H9 (cell line): ENCODE measurements at regions not wholly inside any gene's neighbourhood (a gene's known extent, or its start where the extent isn't known, plus 50 kb on each side); places are given as distances from the start of the nearest gene placed in this dataset.

Source experiments
- DNase-seq: peaks from one replicate; pipeline ENCODE4 v3.0.0-alpha.2; 2017
- H2AFZ ChIP-seq: one replicate; pipeline ENCODE4 v1.6.1; 2013; ENCODE audit warnings: mild to moderate bottlenecking, low read length, control low read depth, moderate library complexity
- H2AK5ac ChIP-seq: 2 replicates; pipeline ENCODE4 v1.6.1; 2013; ENCODE audit warnings: low read length, control low read depth, mixed read lengths; ENCODE audit not compliant: insufficient read length
- H2BK120ac ChIP-seq: one replicate; pipeline ENCODE4 v1.6.1; 2013; ENCODE audit warnings: low read depth, mild to moderate bottlenecking, low read length, control low read depth, inconsistent platforms; ENCODE audit not compliant: poor library complexity, severe bottlenecking
- H2BK12ac ChIP-seq: 2 replicates; pipeline ENCODE4 v1.6.1; 2013; ENCODE audit warnings: low read length, control low read depth, mixed read lengths, low read depth; ENCODE audit not compliant: insufficient read length
- H2BK15ac ChIP-seq: 2 replicates; pipeline ENCODE4 v1.6.1; 2013; ENCODE audit warnings: low read depth, low read length, control low read depth
- H2BK20ac ChIP-seq: one replicate; pipeline ENCODE4 v1.6.1; 2013; ENCODE audit warnings: low read depth, mild to moderate bottlenecking, low read length, control low read depth, inconsistent platforms; ENCODE audit not compliant: poor library complexity, severe bottlenecking
- H2BK5ac ChIP-seq: 2 replicates; pipeline ENCODE4 v1.6.1; 2013; ENCODE audit warnings: low read length, control low read depth, mixed read lengths; ENCODE audit not compliant: insufficient read length
- H3K14ac ChIP-seq: 2 replicates; pipeline ENCODE4 v1.6.1; 2013; ENCODE audit warnings: low read length, control low read depth; ENCODE audit not compliant: insufficient read depth
- H3K18ac ChIP-seq: 2 replicates; pipeline ENCODE4 v1.6.1; 2013; ENCODE audit warnings: low read depth, mild to moderate bottlenecking, mixed read lengths, low read length, control low read depth; ENCODE audit not compliant: insufficient read length
- H3K23ac ChIP-seq: 2 replicates; pipeline ENCODE4 v1.6.1; 2013; ENCODE audit warnings: low read length, control low read depth, mixed read lengths, low read depth; ENCODE audit not compliant: insufficient read length
- H3K23me2 ChIP-seq: 2 replicates; pipeline ENCODE4 v1.6.1; 2013; ENCODE audit warnings: low read depth, mild to moderate bottlenecking, mixed read lengths, low read length, control low read depth; ENCODE audit not compliant: insufficient read length, poor library complexity, severe bottlenecking
- H3K27ac ChIP-seq: 2 replicates; pipeline ENCODE4 v1.5.1; 2013; ENCODE audit warnings: low read length, control low read depth, mixed read lengths, low read depth; ENCODE audit not compliant: insufficient read length
- H3K27me3 ChIP-seq: 2 replicates; pipeline ENCODE4 v1.6.1; 2013; ENCODE audit warnings: low read length, control low read depth, inconsistent platforms; ENCODE audit not compliant: insufficient read depth
- H3K4ac ChIP-seq: 2 replicates; pipeline ENCODE4 v1.6.1; 2013; ENCODE audit warnings: low read depth, mild to moderate bottlenecking, control low read depth, inconsistent platforms, low read length, moderate library complexity
- H3K4me1 ChIP-seq: 2 replicates; pipeline ENCODE4 v1.6.1; 2013; ENCODE audit warnings: low read length, control low read depth, inconsistent platforms; ENCODE audit not compliant: insufficient read depth
- H3K4me2 ChIP-seq: 2 replicates; pipeline ENCODE4 v1.6.1; 2013; ENCODE audit warnings: low read length, control low read depth, mixed read lengths; ENCODE audit not compliant: insufficient read length, insufficient read depth
- H3K56ac ChIP-seq: 2 replicates; pipeline ENCODE4 v1.6.1; 2013; ENCODE audit warnings: low read depth, mild to moderate bottlenecking, mixed read lengths, low read length, control low read depth; ENCODE audit not compliant: insufficient read length
- H3K79me1 ChIP-seq: 2 replicates; pipeline ENCODE4 v1.6.1; 2013; ENCODE audit warnings: low read depth, mild to moderate bottlenecking, moderate library complexity, low read length, control low read depth, inconsistent platforms; ENCODE audit not compliant: insufficient read depth, poor library complexity, severe bottlenecking
- H3K79me2 ChIP-seq: 2 replicates; pipeline ENCODE4 v1.6.1; 2013; ENCODE audit warnings: low read length, control low read depth, inconsistent platforms; ENCODE audit not compliant: insufficient read depth
- H3K9ac ChIP-seq: 2 replicates; pipeline ENCODE4 v1.6.1; 2013; ENCODE audit warnings: low read length, control low read depth, mixed read lengths; ENCODE audit not compliant: insufficient read length; ENCODE audit errors: extremely low read depth
- H3K9me3 ChIP-seq: one replicate; pipeline ENCODE4 v1.6.1; 2013; ENCODE audit warnings: low read depth, low read length, inconsistent platforms; ENCODE audit not compliant: control insufficient read depth
- H3T11ph ChIP-seq: one replicate; pipeline ENCODE4 v1.6.1; 2013; ENCODE audit warnings: mild to moderate bottlenecking, low read length, control low read depth, inconsistent platforms
- H4K20me1 ChIP-seq: one replicate; pipeline ENCODE4 v1.6.1; 2013; ENCODE audit not compliant: control insufficient read depth, insufficient read length, insufficient read depth
- H4K5ac ChIP-seq: 2 replicates; pipeline ENCODE4 v1.6.1; 2013; ENCODE audit warnings: low read depth, mild to moderate bottlenecking, mixed read lengths, low read length, control low read depth; ENCODE audit not compliant: insufficient read length
- H4K8ac ChIP-seq: replicated peaks from 2 replicates; pipeline ENCODE4 v1.6.1; 2013; ENCODE audit warnings: low read length, control low read depth, mixed read lengths, low read depth; ENCODE audit not compliant: insufficient read length
- H4K91ac ChIP-seq: 2 replicates; pipeline ENCODE4 v1.6.1; 2013; ENCODE audit warnings: low read depth, mild to moderate bottlenecking, moderate library complexity, mixed read lengths, low read length, control low read depth; ENCODE audit not compliant: insufficient read length
- H3K27ac Mint-ChIP-seq, 3 experiments: 2 replicates in 2 of 3; 3 replicates in 1 of 3; pipeline ENCODE4 v1.8.0; 2020 to 2021; ENCODE audit warnings: mixed read lengths in 3 of 3, mild to moderate bottlenecking in 1 of 3, moderate library complexity in 1 of 3
- H3K27me3 Mint-ChIP-seq: 2 replicates; pipeline ENCODE4 v1.8.0; 2021; ENCODE audit warnings: low read depth, mild to moderate bottlenecking, moderate library complexity, mixed read lengths
- H3K36me3 Mint-ChIP-seq, 3 experiments: 2 replicates in 2 of 3; 3 replicates in 1 of 3; pipeline ENCODE4 v1.8.0; 2020 to 2021; ENCODE audit warnings: low read depth in 3 of 3, mixed read lengths in 3 of 3; ENCODE audit not compliant: insufficient read depth in 1 of 3
- H3K4me1 Mint-ChIP-seq, 2 experiments: 2 replicates each; pipeline ENCODE4 v1.8.0; 2020; ENCODE audit warnings: mixed read lengths in 2 of 2
- H3K4me3 Mint-ChIP-seq, 2 experiments: 2 replicates in 1 of 2; 3 replicates in 1 of 2; pipeline ENCODE4 v1.8.0; 2020 to 2021; ENCODE audit warnings: mild to moderate bottlenecking in 2 of 2, mixed read lengths in 2 of 2, moderate library complexity in 1 of 2
- H3K9me3 Mint-ChIP-seq, 2 experiments: 2 replicates in 1 of 2; 3 replicates in 1 of 2; pipeline ENCODE4 v1.8.0; 2020; ENCODE audit warnings: mild to moderate bottlenecking in 2 of 2, mixed read lengths in 2 of 2, moderate library complexity in 1 of 2
- WGBS: extraction: QIAGEN DNeasy Blood & Tissue Kit; methylation state at CpG from one replicate; pipeline ENCODE4 v1.1.7; 2013; ENCODE audit warnings: missing lambda C conversion rate, low lambda C conversion rate, mixed read lengths; ENCODE audit not compliant: insufficient read length; ENCODE audit errors: extremely low coverage; 5-methylcytosine and 5-hydroxymethylcytosine counted together
- TF ChIP-seq, protein P1 (sequence below): fragments of 200-600 bp; sonication (generic); conservative IDR thresholded peaks from 3 replicates; pipeline ENCODE4 v1.8.0; 2021; ENCODE audit warnings: antibody characterized with exemption, mild to moderate bottlenecking

DNA sequence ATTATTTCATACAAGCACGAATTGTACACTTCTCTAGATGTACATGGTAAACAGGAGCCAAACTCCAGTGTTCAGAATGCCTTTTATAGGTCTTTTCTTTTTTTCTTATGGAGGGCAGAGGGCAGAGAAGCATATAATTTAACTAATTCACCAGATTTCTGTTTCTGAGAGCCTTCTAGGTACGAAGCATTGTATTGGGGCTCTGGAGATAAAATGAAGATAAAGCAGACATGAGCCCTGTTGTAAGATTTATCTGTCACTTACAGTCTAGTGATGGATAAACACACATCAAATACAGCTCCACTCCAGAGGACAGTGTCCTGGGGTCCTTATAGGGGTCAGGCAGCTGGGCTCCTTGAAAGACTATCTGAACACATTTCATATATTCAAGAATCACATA lies 265.5 kb downstream of the SKAP2 start:
- no peak for DNase-seq
- H4K5ac ChIP-seq, result no peak overlapping the region

More for the DNA sequence above, 265.5 kb downstream of the SKAP2 start:
- Mint-ChIP-seq H3K36me3 (no peaks in the 10 kb centered on the region), H3K4me1 (peaks cover 8 to 9% of the 10 kb centered on the region in 2 experiments), H3K9me3 (no peaks in the 10 kb centered on the region), H3K27me3 (peaks cover 2% of the 10 kb centered on the region), H3K4me3 (no peak overlapping the region), H3K27ac (no peak overlapping the region)
- Histone ChIP-seq H2BK20ac (no peak overlapping the region), H2AK5ac (no peak overlapping the region), H3K56ac (no peak overlapping the region), H3K4me2 (no peak overlapping the region), H3K27ac (no peak overlapping the region), H4K8ac (no peak overlapping the region), H3K18ac (no peak overlapping the region), H3K79me2 (no peaks in the 10 kb centered on the region), H3K4me1 (peaks cover 1% of the 10 kb centered on the region; the same call in 1 of the 2 replicates), H2BK5ac (no peak overlapping the region), H2BK12ac (no peak overlapping the region), H2AFZ (no peak overlapping the region), H3K79me1 (no peaks in the 10 kb centered on the region), H3K27me3 (no peaks in the 10 kb centered on the region), H2BK15ac (no peak overlapping the region), H4K20me1 (no peaks in the 10 kb centered on the region), H3K23ac (no peak overlapping the region), H3K4ac (no peak overlapping the region), H3K9me3 (no peaks in the 10 kb centered on the region), H3K23me2 (no peaks in the 10 kb centered on the region), H3K9ac (no peak overlapping the region), H4K91ac (no peak overlapping the region), H3K14ac (no peak overlapping the region), H2BK120ac (no peak overlapping the region), H3T11ph (no peak overlapping the region)
- no CpG with 5 or more reads among the region's 2 CpGs for WGBS
- TF ChIP-seq, protein P1, sequence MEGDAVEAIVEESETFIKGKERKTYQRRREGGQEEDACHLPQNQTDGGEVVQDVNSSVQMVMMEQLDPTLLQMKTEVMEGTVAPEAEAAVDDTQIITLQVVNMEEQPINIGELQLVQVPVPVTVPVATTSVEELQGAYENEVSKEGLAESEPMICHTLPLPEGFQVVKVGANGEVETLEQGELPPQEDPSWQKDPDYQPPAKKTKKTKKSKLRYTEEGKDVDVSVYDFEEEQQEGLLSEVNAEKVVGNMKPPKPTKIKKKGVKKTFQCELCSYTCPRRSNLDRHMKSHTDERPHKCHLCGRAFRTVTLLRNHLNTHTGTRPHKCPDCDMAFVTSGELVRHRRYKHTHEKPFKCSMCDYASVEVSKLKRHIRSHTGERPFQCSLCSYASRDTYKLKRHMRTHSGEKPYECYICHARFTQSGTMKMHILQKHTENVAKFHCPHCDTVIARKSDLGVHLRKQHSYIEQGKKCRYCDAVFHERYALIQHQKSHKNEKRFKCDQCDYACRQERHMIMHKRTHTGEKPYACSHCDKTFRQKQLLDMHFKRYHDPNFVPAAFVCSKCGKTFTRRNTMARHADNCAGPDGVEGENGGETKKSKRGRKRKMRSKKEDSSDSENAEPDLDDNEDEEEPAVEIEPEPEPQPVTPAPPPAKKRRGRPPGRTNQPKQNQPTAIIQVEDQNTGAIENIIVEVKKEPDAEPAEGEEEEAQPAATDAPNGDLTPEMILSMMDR, result no peak
